ENCODE measurements at regions not wholly inside any gene's neighbourhood (a gene's known extent, or its start where the extent isn't known, plus 50 kb on each side); places are given as distances from the start of the nearest gene placed in this dataset.

DNA sequence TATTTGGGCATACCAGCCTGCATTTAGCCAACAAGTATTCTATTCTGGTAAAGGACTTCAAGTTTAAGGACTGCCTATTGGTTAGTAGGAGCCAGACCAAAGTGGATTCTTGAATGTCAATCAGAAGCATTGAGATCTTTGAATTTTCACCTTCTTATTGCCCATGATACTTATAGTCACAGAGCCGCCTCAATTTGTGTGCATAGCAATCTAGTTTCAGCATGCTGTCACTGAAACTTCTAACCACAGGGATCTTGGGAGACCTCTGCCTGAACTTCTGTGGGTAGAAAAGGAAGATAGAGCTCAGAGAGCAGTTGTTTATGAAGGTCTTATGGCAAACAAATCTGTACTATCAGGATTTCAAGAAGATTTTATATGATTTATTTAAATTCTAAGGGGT is 501.4 kb upstream of the USP24 start:
- Histone ChIP-seq H3K4me3 (replicated peaks in 1 of 3; ENCODE audit: insufficient read depth in 1 of 3, low read depth in 2 of 3, low read length in 3 of 3) (no peak overlapping the region), H3K9ac (ENCODE audit: insufficient read depth, low read depth, low read length) (no peak overlapping the region), H4K20me1 (ENCODE audit: insufficient read depth, low read length) (no peaks in the 10 kb centered on the region), H3K27ac (ENCODE audit: extremely low read length, insufficient read depth, low read length) (no peak overlapping the region), H3K4me2 (ENCODE audit: low read depth, low read length) (no peak overlapping the region), H3K27me3 (ENCODE audit: control insufficient read depth in 1 of 2, insufficient read depth in 2 of 2, low read length in 2 of 2) (no peaks in the 10 kb centered on the region), H3K79me2 (ENCODE audit: insufficient read depth, low read length) (no peaks in the 10 kb centered on the region), H3K36me3 (replicated peaks in 1 of 2; ENCODE audit: control insufficient read depth in 1 of 2, insufficient read depth in 2 of 2, low read length in 2 of 2) (no peaks in the 10 kb centered on the region), H3K4me1 (ENCODE audit: insufficient read depth, low read length) (peaks cover 25% of the 10 kb centered on the region), H3K9me3 (ENCODE audit: low read length) (no peaks in the 10 kb centered on the region), H2AFZ (ENCODE audit: low read length) (no peak overlapping the region)
- intact Hi-C loops (cut with micrococcal nuclease; ENCODE audit: unreplicated experiment) (no loop called here), in situ Hi-C loops (cut with HindIII; ENCODE audit: extremely low pct_ligation_motif_present, low pct_unique_long_range_greater_than_20kb) (no loop called here)
- no peak for DNase-seq (ENCODE audit: low spot score)
- TF ChIP-seq, protein P1, sequence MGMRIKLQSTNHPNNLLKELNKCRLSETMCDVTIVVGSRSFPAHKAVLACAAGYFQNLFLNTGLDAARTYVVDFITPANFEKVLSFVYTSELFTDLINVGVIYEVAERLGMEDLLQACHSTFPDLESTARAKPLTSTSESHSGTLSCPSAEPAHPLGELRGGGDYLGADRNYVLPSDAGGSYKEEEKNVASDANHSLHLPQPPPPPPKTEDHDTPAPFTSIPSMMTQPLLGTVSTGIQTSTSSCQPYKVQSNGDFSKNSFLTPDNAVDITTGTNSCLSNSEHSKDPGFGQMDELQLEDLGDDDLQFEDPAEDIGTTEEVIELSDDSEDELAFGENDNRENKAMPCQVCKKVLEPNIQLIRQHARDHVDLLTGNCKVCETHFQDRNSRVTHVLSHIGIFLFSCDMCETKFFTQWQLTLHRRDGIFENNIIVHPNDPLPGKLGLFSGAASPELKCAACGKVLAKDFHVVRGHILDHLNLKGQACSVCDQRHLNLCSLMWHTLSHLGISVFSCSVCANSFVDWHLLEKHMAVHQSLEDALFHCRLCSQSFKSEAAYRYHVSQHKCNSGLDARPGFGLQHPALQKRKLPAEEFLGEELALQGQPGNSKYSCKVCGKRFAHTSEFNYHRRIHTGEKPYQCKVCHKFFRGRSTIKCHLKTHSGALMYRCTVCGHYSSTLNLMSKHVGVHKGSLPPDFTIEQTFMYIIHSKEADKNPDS (CRISPR knock-in tag; IDR thresholded peaks at IDR 0.05), result no peak
- TF ChIP-seq NR2C2 (CRISPR knock-in tag; IDR thresholded peaks at IDR 0.05; ENCODE audit: borderline replicate concordance) (no peak), ELF1 (CRISPR knock-in tag; IDR thresholded peaks at IDR 0.05) (no peak), NPAS2 (CRISPR knock-in tag; IDR thresholded peaks at IDR 0.05; ENCODE audit: borderline replicate concordance) (no peak), ZBTB1 (CRISPR knock-in tag; IDR thresholded peaks at IDR 0.05; ENCODE audit: borderline replicate concordance) (no peak)
- TF ChIP-seq, protein P2, sequence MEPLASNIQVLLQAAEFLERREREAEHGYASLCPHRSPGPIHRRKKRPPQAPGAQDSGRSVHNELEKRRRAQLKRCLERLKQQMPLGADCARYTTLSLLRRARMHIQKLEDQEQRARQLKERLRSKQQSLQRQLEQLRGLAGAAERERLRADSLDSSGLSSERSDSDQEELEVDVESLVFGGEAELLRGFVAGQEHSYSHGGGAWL (CRISPR knock-in tag; IDR thresholded peaks at IDR 0.05), result no peak
- whole genome bisulfite sequencing (ENCODE audit: low lambda C conversion rate), result 27% methylated on average over 1 of the region's 1 CpG
- no peak for FAIRE-seq
- ATAC-seq, result no peak
- ChIA-PET CTCF (ENCODE audit: low intra/inter-chr PET ratio, low total read pairs) (no interaction called here), POLR2A (no interaction called here)
- BruUV-seq (replicated peaks), result no TSS peak

DNA sequence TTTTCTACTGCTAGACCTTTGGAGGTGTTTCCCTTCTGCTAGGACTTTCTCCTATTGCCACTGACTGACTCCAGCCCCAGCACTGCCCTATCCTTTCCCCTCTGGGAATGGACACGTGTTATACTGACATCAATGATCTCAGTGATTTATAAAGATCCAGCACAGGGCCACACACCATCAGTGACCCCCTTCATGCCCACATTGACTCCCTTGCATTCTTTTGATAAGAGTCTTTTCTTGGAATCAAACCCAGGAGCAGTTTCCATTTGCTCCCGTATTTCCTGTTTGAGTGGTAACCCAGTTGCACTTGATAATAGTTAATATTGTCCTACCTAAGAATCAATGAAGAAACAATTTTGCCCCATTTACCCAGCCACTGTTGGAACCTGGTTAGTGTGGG is 501.0 kb upstream of the USP24 start:
- intact Hi-C loops (cut with micrococcal nuclease; ENCODE audit: unreplicated experiment) (no loop called here), in situ Hi-C loops (cut with HindIII; ENCODE audit: extremely low pct_ligation_motif_present, low pct_unique_long_range_greater_than_20kb) (no loop called here)
- Histone ChIP-seq H3K79me2 (ENCODE audit: insufficient read depth, low read length) (no peaks in the 10 kb centered on the region), H3K4me2 (ENCODE audit: low read depth, low read length) (no peak overlapping the region), H4K20me1 (ENCODE audit: insufficient read depth, low read length) (no peaks in the 10 kb centered on the region), H3K9ac (ENCODE audit: insufficient read depth, low read depth, low read length) (no peak overlapping the region), H3K4me3 (replicated peaks in 1 of 3; ENCODE audit: insufficient read depth in 1 of 3, low read depth in 2 of 3, low read length in 3 of 3) (no peak overlapping the region), H3K36me3 (replicated peaks in 1 of 2; ENCODE audit: control insufficient read depth in 1 of 2, insufficient read depth in 2 of 2, low read length in 2 of 2) (no peaks in the 10 kb centered on the region), H3K27ac (ENCODE audit: extremely low read length, insufficient read depth, low read length) (no peak overlapping the region), H3K27me3 (ENCODE audit: control insufficient read depth in 1 of 2, insufficient read depth in 2 of 2, low read length in 2 of 2) (no peaks in the 10 kb centered on the region), H3K9me3 (ENCODE audit: low read length) (no peaks in the 10 kb centered on the region), H3K4me1 (ENCODE audit: insufficient read depth, low read length) (peaks cover 25% of the 10 kb centered on the region), H2AFZ (ENCODE audit: low read length) (no peak overlapping the region)
- DNase-seq (ENCODE audit: low spot score) (no peak), ATAC-seq (no peak), FAIRE-seq (no peak)
- 23% methylated on average over 2 of the region's 2 CpGs for WGBS (ENCODE audit: low lambda C conversion rate)
- POLR2A ChIA-PET, result no interaction called here
- CTCF ChIA-PET (ENCODE audit: low intra/inter-chr PET ratio, low total read pairs), result no interaction called here
- BruUV-seq (replicated peaks), result no TSS peak
- TF ChIP-seq, protein P3, sequence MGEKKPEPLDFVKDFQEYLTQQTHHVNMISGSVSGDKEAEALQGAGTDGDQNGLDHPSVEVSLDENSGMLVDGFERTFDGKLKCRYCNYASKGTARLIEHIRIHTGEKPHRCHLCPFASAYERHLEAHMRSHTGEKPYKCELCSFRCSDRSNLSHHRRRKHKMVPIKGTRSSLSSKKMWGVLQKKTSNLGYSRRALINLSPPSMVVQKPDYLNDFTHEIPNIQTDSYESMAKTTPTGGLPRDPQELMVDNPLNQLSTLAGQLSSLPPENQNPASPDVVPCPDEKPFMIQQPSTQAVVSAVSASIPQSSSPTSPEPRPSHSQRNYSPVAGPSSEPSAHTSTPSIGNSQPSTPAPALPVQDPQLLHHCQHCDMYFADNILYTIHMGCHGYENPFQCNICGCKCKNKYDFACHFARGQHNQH (CRISPR knock-in tag; IDR thresholded peaks at IDR 0.05), result no peak
- TF ChIP-seq, protein P4, sequence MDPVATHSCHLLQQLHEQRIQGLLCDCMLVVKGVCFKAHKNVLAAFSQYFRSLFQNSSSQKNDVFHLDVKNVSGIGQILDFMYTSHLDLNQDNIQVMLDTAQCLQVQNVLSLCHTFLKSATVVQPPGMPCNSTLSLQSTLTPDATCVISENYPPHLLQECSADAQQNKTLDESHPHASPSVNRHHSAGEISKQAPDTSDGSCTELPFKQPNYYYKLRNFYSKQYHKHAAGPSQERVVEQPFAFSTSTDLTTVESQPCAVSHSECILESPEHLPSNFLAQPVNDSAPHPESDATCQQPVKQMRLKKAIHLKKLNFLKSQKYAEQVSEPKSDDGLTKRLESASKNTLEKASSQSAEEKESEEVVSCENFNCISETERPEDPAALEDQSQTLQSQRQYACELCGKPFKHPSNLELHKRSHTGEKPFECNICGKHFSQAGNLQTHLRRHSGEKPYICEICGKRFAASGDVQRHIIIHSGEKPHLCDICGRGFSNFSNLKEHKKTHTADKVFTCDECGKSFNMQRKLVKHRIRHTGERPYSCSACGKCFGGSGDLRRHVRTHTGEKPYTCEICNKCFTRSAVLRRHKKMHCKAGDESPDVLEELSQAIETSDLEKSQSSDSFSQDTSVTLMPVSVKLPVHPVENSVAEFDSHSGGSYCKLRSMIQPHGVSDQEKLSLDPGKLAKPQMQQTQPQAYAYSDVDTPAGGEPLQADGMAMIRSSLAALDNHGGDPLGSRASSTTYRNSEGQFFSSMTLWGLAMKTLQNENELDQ (CRISPR knock-in tag; IDR thresholded peaks at IDR 0.05; ENCODE audit: borderline replicate concordance), result no peak
- TF ChIP-seq, protein P5, sequence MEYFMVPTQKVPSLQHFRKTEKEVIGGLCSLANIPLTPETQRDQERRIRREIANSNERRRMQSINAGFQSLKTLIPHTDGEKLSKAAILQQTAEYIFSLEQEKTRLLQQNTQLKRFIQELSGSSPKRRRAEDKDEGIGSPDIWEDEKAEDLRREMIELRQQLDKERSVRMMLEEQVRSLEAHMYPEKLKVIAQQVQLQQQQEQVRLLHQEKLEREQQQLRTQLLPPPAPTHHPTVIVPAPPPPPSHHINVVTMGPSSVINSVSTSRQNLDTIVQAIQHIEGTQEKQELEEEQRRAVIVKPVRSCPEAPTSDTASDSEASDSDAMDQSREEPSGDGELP (IDR thresholded peaks at IDR 0.05; ENCODE audit: borderline replicate concordance, low read depth), result no peak
- no peak for TF ChIP-seq SKI (IDR thresholded peaks at IDR 0.05; ENCODE audit: partially characterized antibody)
